ENCODE measurements at regions not wholly inside any gene's neighbourhood (a gene's known extent, or its start where the extent isn't known, plus 50 kb on each side); places are given as distances from the start of the nearest gene placed in this dataset.

DNA sequence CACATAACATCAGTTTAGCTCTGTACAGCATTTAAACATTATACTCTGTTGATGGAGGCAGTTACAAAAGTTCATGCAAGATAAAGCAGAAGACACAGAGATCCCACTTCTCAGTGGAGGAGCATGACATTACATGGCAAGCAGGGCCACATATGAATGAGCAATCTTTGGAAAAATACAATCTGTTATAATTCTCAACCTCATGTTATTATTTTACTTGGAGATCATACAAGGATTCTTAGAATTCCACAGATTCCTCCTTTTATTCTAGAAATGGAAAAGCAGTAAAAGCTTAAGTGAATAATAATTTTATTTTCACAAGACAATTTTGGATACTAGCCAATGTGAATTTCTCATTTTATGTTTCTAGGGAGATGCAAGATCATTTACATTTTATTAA is 66.6 kb downstream of the IFI44 start:
- TF ChIP-seq, protein P1, sequence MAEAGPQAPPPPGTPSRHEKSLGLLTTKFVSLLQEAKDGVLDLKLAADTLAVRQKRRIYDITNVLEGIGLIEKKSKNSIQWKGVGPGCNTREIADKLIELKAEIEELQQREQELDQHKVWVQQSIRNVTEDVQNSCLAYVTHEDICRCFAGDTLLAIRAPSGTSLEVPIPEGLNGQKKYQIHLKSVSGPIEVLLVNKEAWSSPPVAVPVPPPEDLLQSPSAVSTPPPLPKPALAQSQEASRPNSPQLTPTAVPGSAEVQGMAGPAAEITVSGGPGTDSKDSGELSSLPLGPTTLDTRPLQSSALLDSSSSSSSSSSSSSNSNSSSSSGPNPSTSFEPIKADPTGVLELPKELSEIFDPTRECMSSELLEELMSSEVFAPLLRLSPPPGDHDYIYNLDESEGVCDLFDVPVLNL (CRISPR knock-in tag; IDR thresholded peaks at IDR 0.05; ENCODE audit: borderline replicate concordance, low read depth): no peak
- no peak for TF ChIP-seq SMAD3 (CRISPR knock-in tag; IDR thresholded peaks at IDR 0.05; ENCODE audit: borderline replicate concordance)
- no peak for TF ChIP-seq NR1H2 (CRISPR knock-in tag; IDR thresholded peaks at IDR 0.05)
- no peak for TF ChIP-seq IRF2 (CRISPR knock-in tag; IDR thresholded peaks at IDR 0.05; ENCODE audit: borderline replicate concordance, low read depth)
- TF ChIP-seq KAT7 (CRISPR knock-in tag; IDR thresholded peaks at IDR 0.05; ENCODE audit: borderline replicate concordance): no peak
- no peak for TF ChIP-seq ATF2 (CRISPR knock-in tag; IDR thresholded peaks at IDR 0.05; ENCODE audit: borderline replicate concordance, low read depth)
- TF ChIP-seq, protein P2, sequence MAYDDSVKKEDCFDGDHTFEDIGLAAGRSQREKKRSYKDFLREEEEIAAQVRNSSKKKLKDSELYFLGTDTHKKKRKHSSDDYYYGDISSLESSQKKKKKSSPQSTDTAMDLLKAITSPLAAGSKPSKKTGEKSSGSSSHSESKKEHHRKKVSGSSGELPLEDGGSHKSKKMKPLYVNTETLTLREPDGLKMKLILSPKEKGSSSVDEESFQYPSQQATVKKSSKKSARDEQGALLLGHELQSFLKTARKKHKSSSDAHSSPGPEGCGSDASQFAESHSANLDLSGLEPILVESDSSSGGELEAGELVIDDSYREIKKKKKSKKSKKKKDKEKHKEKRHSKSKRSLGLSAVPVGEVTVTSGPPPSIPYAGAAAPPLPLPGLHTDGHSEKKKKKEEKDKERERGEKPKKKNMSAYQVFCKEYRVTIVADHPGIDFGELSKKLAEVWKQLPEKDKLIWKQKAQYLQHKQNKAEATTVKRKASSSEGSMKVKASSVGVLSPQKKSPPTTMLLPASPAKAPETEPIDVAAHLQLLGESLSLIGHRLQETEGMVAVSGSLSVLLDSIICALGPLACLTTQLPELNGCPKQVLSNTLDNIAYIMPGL (CRISPR knock-in tag; IDR thresholded peaks at IDR 0.05): no peak
- no peak for TF ChIP-seq CTCF (IDR thresholded peaks at IDR 0.05)
- no peak for TF ChIP-seq ETV6 (CRISPR knock-in tag; IDR thresholded peaks at IDR 0.05)
- no peak for TF ChIP-seq FOXJ3 (CRISPR knock-in tag; IDR thresholded peaks at IDR 0.05; ENCODE audit: borderline replicate concordance)
- no peak for TF ChIP-seq FOXP1 (CRISPR knock-in tag; IDR thresholded peaks at IDR 0.05; ENCODE audit: borderline replicate concordance)
- TF ChIP-seq, protein P3, sequence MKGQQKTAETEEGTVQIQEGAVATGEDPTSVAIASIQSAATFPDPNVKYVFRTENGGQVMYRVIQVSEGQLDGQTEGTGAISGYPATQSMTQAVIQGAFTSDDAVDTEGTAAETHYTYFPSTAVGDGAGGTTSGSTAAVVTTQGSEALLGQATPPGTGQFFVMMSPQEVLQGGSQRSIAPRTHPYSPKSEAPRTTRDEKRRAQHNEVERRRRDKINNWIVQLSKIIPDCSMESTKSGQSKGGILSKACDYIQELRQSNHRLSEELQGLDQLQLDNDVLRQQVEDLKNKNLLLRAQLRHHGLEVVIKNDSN (CRISPR knock-in tag; IDR thresholded peaks at IDR 0.05): no peak
- no peak for TF ChIP-seq NFE2L1 (CRISPR knock-in tag; IDR thresholded peaks at IDR 0.05)
- TF ChIP-seq PRRX2 (CRISPR knock-in tag; IDR thresholded peaks at IDR 0.05): no peak
- no peak for TF ChIP-seq ATF6 (CRISPR knock-in tag; IDR thresholded peaks at IDR 0.05)
- TF ChIP-seq JAZF1 (CRISPR knock-in tag; IDR thresholded peaks at IDR 0.05): no peak
- TF ChIP-seq NFYB (CRISPR knock-in tag; conservative IDR thresholded peaks at IDR 0.05; ENCODE audit: low read depth): no peak
- no peak for TF ChIP-seq ZNF396 (CRISPR knock-in tag; IDR thresholded peaks at IDR 0.05; ENCODE audit: borderline replicate concordance)
- no peak for TF ChIP-seq SMAD4 (CRISPR knock-in tag; IDR thresholded peaks at IDR 0.05)
- ATAC-seq (no peak), DNase-seq (ENCODE audit: low spot score) (no peak)
- Mint-ChIP-seq H3K9me3 (no peaks in the 10 kb centered on the region), H3K4me1 (peaks cover 9% of the 10 kb centered on the region), H3K27me3 (ENCODE audit: low read depth) (no peaks in the 10 kb centered on the region), H3K36me3 (no peaks in the 10 kb centered on the region), H3K4me3 (no peak overlapping the region), H3K27ac (no peak overlapping the region)
- ChIA-PET POLR2A (no interaction called here), CTCF (no interaction called here)
